Hepatocyte (in vitro differentiated cells): ENCODE measurements at regions not wholly inside any gene's neighbourhood (a gene's known extent, or its start where the extent isn't known, plus 50 kb on each side); places are given as distances from the start of the nearest gene placed in this dataset.

Experiments used
- CTCF ChIP-seq: fragments of 200-600 bp; sonication (generic); IDR thresholded peaks from 2 replicates; pipeline ENCODE4 v1.5.1; 2016; ENCODE audit warnings: antibody characterized with exemption, mild to moderate bottlenecking; ENCODE audit not compliant: poor library complexity
- EZH2phosphoT487 ChIP-seq: fragments of 200-600 bp; sonication (generic); IDR thresholded peaks from one replicate; pipeline ENCODE4 v1.6.1; 2018; ENCODE audit warnings: antibody characterized with exemption, mild to moderate bottlenecking, low read depth, moderate library complexity; ENCODE audit not compliant: unreplicated experiment, severe bottlenecking

DNA sequence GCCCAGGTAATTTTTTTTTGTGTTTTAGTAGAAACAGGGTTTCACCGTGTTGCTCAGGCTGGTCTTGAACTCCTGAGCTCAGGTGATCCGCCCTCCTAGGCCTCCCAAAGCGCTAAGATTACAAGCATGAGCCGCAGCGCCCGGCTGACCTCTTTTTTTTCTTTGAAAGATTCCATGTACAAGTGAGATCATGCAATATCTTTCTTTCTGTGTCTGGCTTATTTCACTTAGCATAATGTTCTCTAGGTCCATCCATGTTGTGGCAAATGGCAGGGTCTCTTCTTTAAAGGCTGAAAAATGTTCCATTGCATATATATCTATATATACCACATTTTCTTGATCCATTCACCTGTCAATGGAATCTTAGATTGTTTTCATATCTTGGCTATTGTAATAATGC is 255.0 kb upstream of the MYOCD start:
- no peak for TF ChIP-seq CTCF
- TF ChIP-seq EZH2phosphoT487, result no peak
